ENCODE measurements at regions not wholly inside any gene's neighbourhood (a gene's known extent, or its start where the extent isn't known, plus 50 kb on each side); places are given as distances from the start of the nearest gene placed in this dataset.

GRCh38 chr10:53222806-53223205 is 450.2 kb upstream of the MBL2 start:
- Histone ChIP-seq H3K4me3 (ENCODE audit: low read depth in 1 of 2, low read length in 2 of 2) (no peak overlapping the region), H3K79me2 (ENCODE audit: insufficient read depth, low read length) (no peaks in the 10 kb centered on the region), H3K27me3 (ENCODE audit: insufficient read depth, low read length, poor library complexity) (no peaks in the 10 kb centered on the region), H3K36me3 (ENCODE audit: insufficient read depth, low read length) (no peaks in the 10 kb centered on the region), H3K4me2 (ENCODE audit: insufficient read depth, low read length) (no peak overlapping the region), H2AFZ (ENCODE audit: low read depth, low read length) (no peak overlapping the region), H3K9ac (ENCODE audit: low read depth, low read length) (no peak overlapping the region), H3K9me3 (ENCODE audit: insufficient read depth, low read length, severe bottlenecking) (peaks cover 18% of the 10 kb centered on the region), H4K20me1 (ENCODE audit: insufficient read depth, low read length) (no peaks in the 10 kb centered on the region), H3K27ac (ENCODE audit: low read length) (no peak overlapping the region), H3K4me1 (ENCODE audit: insufficient read depth, low read length) (no peaks in the 10 kb centered on the region)
- DNase-seq (no peak), ATAC-seq (ENCODE audit: insufficient read depth, low read depth) (no peak)
- TF ChIP-seq CTCF (IDR thresholded peaks at IDR 0.05; ENCODE audit: borderline replicate concordance, extremely low read depth, low read length, poor library complexity, severe bottlenecking) (no peak), EZH2 (IDR thresholded peaks at IDR 0.05; ENCODE audit: borderline replicate concordance, low read depth, low read length, severe bottlenecking) (no peak)

DNA sequence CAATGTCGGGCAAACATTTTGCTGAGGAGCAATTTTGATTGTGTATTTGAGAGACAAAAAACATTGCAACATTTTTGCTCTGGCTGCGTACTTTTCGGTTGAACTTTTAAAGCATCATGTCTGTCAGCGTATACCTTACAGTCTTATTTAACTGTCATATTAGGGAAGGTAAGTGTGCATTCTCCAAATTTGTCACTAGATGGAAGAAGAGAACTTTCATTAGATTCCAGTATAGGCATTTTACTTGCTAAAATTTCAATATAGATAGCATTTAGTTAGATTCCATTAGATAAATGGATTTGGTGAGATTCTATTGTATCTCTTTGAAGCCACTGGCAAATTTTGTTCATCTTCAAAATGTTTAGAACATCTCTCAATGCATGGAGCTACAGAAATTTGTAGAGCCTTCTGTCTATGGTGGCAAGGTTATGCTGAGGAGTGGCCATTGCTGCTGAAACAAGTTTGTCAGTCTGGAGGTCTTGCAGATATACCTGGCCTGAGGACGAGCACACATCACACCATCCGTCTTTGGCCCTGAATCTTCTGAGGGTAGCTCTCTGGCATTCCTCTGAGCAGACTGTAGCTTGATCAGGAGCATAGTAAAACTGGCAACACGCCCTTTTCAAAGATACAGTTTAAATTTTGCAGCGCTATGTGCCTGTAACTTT is 437.5 kb upstream of the MBL2 start:
- Histone ChIP-seq H2AFZ (ENCODE audit: low read depth, low read length) (no peak overlapping the region), H3K27ac (ENCODE audit: low read length) (no peak overlapping the region), H3K79me2 (ENCODE audit: insufficient read depth, low read length) (no peaks in the 10 kb centered on the region), H4K20me1 (ENCODE audit: insufficient read depth, low read length) (no peaks in the 10 kb centered on the region), H3K9me3 (ENCODE audit: insufficient read depth, low read length, severe bottlenecking) (no peaks in the 10 kb centered on the region), H3K36me3 (ENCODE audit: insufficient read depth, low read length) (no peaks in the 10 kb centered on the region), H3K9ac (ENCODE audit: low read depth, low read length) (no peak overlapping the region), H3K4me3 (ENCODE audit: low read depth in 1 of 2, low read length in 2 of 2) (no peak overlapping the region), H3K4me1 (ENCODE audit: insufficient read depth, low read length) (no peaks in the 10 kb centered on the region), H3K27me3 (ENCODE audit: insufficient read depth, low read length, poor library complexity) (no peaks in the 10 kb centered on the region), H3K4me2 (ENCODE audit: insufficient read depth, low read length) (no peak overlapping the region)
- no peak for DNase-seq
- no peak for TF ChIP-seq EZH2 (IDR thresholded peaks at IDR 0.05; ENCODE audit: borderline replicate concordance, low read depth, low read length, severe bottlenecking)
- peak; percentile 9 for TF ChIP-seq CTCF (IDR thresholded peaks at IDR 0.05; ENCODE audit: borderline replicate concordance, extremely low read depth, low read length, poor library complexity, severe bottlenecking)
- no peak for ATAC-seq (ENCODE audit: insufficient read depth, low read depth)

- no peaks in the 10 kb centered on the region for H3K9me3 ChIP-seq (ENCODE audit: insufficient read depth, low read length, severe bottlenecking)
- no peaks in the 10 kb centered on the region for H3K4me1 ChIP-seq (ENCODE audit: insufficient read depth, low read length)
- H3K27ac ChIP-seq (ENCODE audit: low read length), result no peak overlapping the region
- no peak overlapping the region for H2AFZ ChIP-seq (ENCODE audit: low read depth, low read length)
- DNase-seq, result no peak
- no peak overlapping the region for H3K4me2 ChIP-seq (ENCODE audit: insufficient read depth, low read length)
- no peaks in the 10 kb centered on the region for H4K20me1 ChIP-seq (ENCODE audit: insufficient read depth, low read length)
- no peak for ATAC-seq (ENCODE audit: insufficient read depth, low read depth)
- no peaks in the 10 kb centered on the region for H3K79me2 ChIP-seq (ENCODE audit: insufficient read depth, low read length)
- no peak overlapping the region for H3K4me3 ChIP-seq (ENCODE audit: low read depth in 1 of 2, low read length in 2 of 2)
- H3K9ac ChIP-seq (ENCODE audit: low read depth, low read length), result no peak overlapping the region
- no peaks in the 10 kb centered on the region for H3K27me3 ChIP-seq (ENCODE audit: insufficient read depth, low read length, poor library complexity)
- no peaks in the 10 kb centered on the region for H3K36me3 ChIP-seq (ENCODE audit: insufficient read depth, low read length)
- TF ChIP-seq EZH2 (IDR thresholded peaks at IDR 0.05; ENCODE audit: borderline replicate concordance, low read depth, low read length, severe bottlenecking), result no peak
Observed at GRCh38 chr10:53183733-53184132, 411.1 kb upstream of the MBL2 start.

- Histone ChIP-seq H3K4me2 (ENCODE audit: insufficient read depth, low read length) (no peak overlapping the region), H3K27me3 (ENCODE audit: insufficient read depth, low read length, poor library complexity) (no peaks in the 10 kb centered on the region), H2AFZ (ENCODE audit: low read depth, low read length) (no peak overlapping the region), H3K9ac (ENCODE audit: low read depth, low read length) (no peak overlapping the region), H3K27ac (ENCODE audit: low read length) (no peak overlapping the region), H3K36me3 (ENCODE audit: insufficient read depth, low read length) (no peaks in the 10 kb centered on the region), H3K4me3 (ENCODE audit: low read depth in 1 of 2, low read length in 2 of 2) (no peak overlapping the region), H3K4me1 (ENCODE audit: insufficient read depth, low read length) (no peaks in the 10 kb centered on the region), H3K79me2 (ENCODE audit: insufficient read depth, low read length) (no peaks in the 10 kb centered on the region), H3K9me3 (ENCODE audit: insufficient read depth, low read length, severe bottlenecking) (no peaks in the 10 kb centered on the region), H4K20me1 (ENCODE audit: insufficient read depth, low read length) (no peaks in the 10 kb centered on the region)
- no peak for DNase-seq
- TF ChIP-seq CTCF (IDR thresholded peaks at IDR 0.05; ENCODE audit: borderline replicate concordance, extremely low read depth, low read length, poor library complexity, severe bottlenecking) (no peak), EZH2 (IDR thresholded peaks at IDR 0.05; ENCODE audit: borderline replicate concordance, low read depth, low read length, severe bottlenecking) (no peak)
- no peak for ATAC-seq (ENCODE audit: insufficient read depth, low read depth)
Observed at GRCh38 chr10:53177468-53177867, 404.9 kb upstream of the MBL2 start.
